IgD-negative memory B cell (primary cell): ENCODE measurements at regions not wholly inside any gene's neighbourhood (a gene's known extent, or its start where the extent isn't known, plus 50 kb on each side); places are given as distances from the start of the nearest gene placed in this dataset.

Experiments
- H3K27ac Mint-ChIP-seq, 3 donors: one replicate each; pipeline ENCODE4 v1.8.0; 2020 to 2022; ENCODE audit warnings: mild to moderate bottlenecking in 3 of 3, mixed read lengths in 3 of 3, moderate library complexity in 1 of 3
- H3K27me3 Mint-ChIP-seq: one replicate; pipeline ENCODE4 v1.8.0; 2021; ENCODE audit warnings: mixed read lengths
- H3K36me3 Mint-ChIP-seq: one replicate; pipeline ENCODE4 v1.8.0; 2020; ENCODE audit warnings: mild to moderate bottlenecking, mixed read lengths
- H3K4me1 Mint-ChIP-seq, 3 donors: one replicate each; pipeline ENCODE4 v1.8.0; 2020 to 2022; ENCODE audit warnings: mixed read lengths in 3 of 3, mild to moderate bottlenecking in 1 of 3
- H3K4me3 Mint-ChIP-seq, 4 donors: one replicate each; pipeline ENCODE4 v1.8.0; 2020 to 2022; ENCODE audit warnings: mild to moderate bottlenecking in 4 of 4, mixed read lengths in 4 of 4, moderate library complexity in 3 of 4
- H3K9me3 Mint-ChIP-seq, 3 donors: one replicate each; pipeline ENCODE4 v1.8.0; 2020 to 2021; ENCODE audit warnings: mixed read lengths in 3 of 3, mild to moderate bottlenecking in 1 of 3

- peaks cover 28% of the 10 kb centered on the region for H3K27me3 Mint-ChIP-seq
- no peak overlapping the region for H3K4me3 Mint-ChIP-seq
Measured at GRCh38 chr2:8568543-8569302, 113.1 kb upstream of the ID2 start.

DNA sequence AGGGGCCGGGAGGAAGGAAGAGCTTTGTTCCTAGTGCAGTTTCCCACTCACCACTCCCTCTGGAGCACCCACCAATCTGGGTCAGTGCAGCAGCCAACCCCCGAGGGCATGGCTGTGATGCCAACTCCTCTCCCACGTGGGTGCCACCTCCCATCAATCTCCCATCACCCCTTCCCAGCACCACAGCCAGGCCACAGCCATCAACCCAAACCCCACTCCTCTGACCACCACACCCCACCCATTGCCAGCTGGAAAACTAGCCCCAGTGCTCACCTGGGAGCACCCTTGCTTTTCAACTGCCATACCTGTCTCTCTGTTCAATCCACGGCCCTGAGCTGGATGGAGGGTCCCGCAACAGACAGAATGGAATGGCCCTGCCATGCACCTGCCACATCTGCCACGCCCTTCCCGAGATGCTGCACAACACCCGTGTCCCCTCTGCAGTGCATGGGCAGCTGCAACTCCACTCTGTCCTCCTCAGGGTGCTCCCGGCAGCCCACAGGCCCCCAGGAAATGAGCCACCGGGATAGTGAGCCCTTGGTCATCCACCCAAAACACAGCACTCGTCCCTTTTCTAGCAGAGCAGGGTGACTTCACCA lies 112.4 kb upstream of the ID2 start:
- Mint-ChIP-seq H3K36me3 (peaks cover 3% of the 10 kb centered on the region), H3K27ac (peak overlapping the region in 1 of 3 donors; percentile 84), H3K9me3 (no peaks in the 10 kb centered on the region), H3K4me3 (no peak overlapping the region), H3K27me3 (peaks cover 35% of the 10 kb centered on the region), H3K4me1 (peaks cover 11 to 20% (median 11%) of the 10 kb centered on the region in 3 donors)

More at GRCh38 chr2:8568543-8569302, 113.1 kb upstream of the ID2 start:
- Mint-ChIP-seq H3K27ac (peak overlapping the region in 1 of 3 donors; percentile 84), H3K36me3 (peaks cover 4% of the 10 kb centered on the region), H3K9me3 (no peaks in the 10 kb centered on the region), H3K4me1 (peaks cover 5 to 14% (median 5%) of the 10 kb centered on the region in 3 donors)

- Mint-ChIP-seq H3K4me3 (peak overlapping the region in 1 of 4 donors; percentile 21), H3K4me1 (peaks cover 18 to 30% (median 21%) of the 10 kb centered on the region in 3 donors), H3K9me3 (no peaks in the 10 kb centered on the region), H3K27ac (no peak overlapping the region), H3K36me3 (peaks cover 3% of the 10 kb centered on the region), H3K27me3 (peaks cover 45% of the 10 kb centered on the region)
Measured at GRCh38 chr2:8570637-8571036, 111.2 kb upstream of the ID2 start.

DNA sequence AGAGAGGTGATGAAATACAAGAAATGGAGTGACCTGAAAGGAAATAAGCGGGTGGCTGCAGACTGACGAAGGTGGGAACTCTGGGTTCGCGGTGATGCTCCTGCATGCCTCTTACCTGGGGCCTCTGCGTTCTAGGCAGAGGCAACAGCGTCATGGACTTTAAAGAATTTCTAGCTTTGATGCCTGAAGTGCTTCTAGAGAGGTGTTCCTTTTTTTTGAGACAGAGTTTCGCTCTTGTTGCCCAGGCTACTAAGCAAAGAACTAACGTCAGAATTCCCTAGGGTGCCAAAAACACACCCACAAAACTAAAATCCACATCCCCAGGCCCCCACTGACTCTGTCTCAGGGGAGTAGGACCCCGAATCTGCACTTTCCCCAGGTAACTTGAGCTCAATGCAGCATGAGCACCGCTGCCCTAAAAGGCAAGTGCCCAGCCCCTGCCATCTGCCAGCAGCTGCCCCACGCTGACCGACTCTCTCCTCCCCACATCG lies 110.5 kb upstream of the ID2 start:
- Mint-ChIP-seq H3K27me3 (peaks cover 49% of the 10 kb centered on the region), H3K27ac (peak overlapping the region; percentile 3 to 85 (median 43)), H3K36me3 (peaks cover 3% of the 10 kb centered on the region), H3K4me3 (peak overlapping the region in 2 of 4 donors; percentile 8 to 81), H3K9me3 (peaks cover 0 to 2% (median 0%) of the 10 kb centered on the region in 3 donors), H3K4me1 (peaks cover 23 to 37% (median 26%) of the 10 kb centered on the region in 3 donors)

- H3K4me3 Mint-ChIP-seq: peak overlapping the region in 1 of 4 donors; percentile 81
- peaks cover 50% of the 10 kb centered on the region for H3K27me3 Mint-ChIP-seq
- H3K4me1 Mint-ChIP-seq: peaks cover 29 to 43% (median 32%) of the 10 kb centered on the region in 3 donors
- peaks cover 3% of the 10 kb centered on the region for H3K36me3 Mint-ChIP-seq
- peak overlapping the region in 2 of 3 donors; percentile 43 to 85 for H3K27ac Mint-ChIP-seq
- H3K9me3 Mint-ChIP-seq: peaks cover 0 to 2% (median 2%) of the 10 kb centered on the region in 3 donors
Measured at GRCh38 chr2:8571792-8572499, 109.9 kb upstream of the ID2 start.

- Mint-ChIP-seq H3K4me3 (peak overlapping the region in 2 of 4 donors; percentile 54 to 65), H3K4me1 (peaks cover 34 to 47% (median 36%) of the 10 kb centered on the region in 3 donors), H3K27ac (peak overlapping the region in 2 of 3 donors; percentile 12 to 15), H3K27me3 (peaks cover 51% of the 10 kb centered on the region), H3K9me3 (peaks cover 0 to 2% (median 2%) of the 10 kb centered on the region in 3 donors), H3K36me3 (peaks cover 3% of the 10 kb centered on the region)
Measured at GRCh38 chr2:8572712-8573233, 109.1 kb upstream of the ID2 start.

DNA sequence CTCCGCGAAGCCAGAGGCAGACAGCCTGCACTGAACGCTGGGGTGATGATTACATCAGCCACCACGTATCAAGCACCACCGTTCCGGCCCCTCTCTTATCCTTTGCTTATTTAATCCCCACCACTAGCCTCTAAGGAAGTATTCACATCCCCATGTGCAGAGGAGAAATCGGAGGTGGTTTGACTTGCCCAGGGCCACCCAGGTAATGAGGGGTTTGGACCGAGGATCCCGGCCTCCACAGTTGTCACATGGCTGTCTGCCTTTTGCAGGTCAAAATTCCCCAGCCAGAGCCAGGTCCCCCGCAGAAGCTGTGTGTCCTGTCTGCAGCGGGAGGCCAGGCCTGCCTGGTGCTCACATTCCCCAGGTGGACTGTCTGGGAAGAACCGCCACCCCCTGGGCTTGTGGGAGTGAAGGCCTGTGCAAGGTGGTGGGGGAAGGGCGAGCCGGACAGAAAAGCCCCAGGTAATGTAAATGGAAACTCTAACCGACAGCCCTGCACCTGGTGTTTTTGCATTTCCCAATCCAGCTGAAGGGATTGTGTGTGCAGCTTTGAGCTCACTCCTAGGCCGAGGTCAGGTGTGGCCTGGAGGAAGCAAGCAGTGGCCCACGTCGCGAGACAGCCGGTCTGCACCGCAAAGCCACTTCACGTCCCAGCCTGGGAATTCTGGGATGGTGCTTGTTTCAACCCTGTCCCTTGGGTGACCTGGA lies 108.5 kb upstream of the ID2 start:
- H3K4me3 Mint-ChIP-seq: peak overlapping the region in 2 of 4 donors; percentile 54 to 65
- H3K4me1 Mint-ChIP-seq: peaks cover 37 to 51% (median 41%) of the 10 kb centered on the region in 3 donors
- peaks cover 51% of the 10 kb centered on the region for H3K27me3 Mint-ChIP-seq
- peaks cover 0 to 2% (median 2%) of the 10 kb centered on the region in 3 donors for H3K9me3 Mint-ChIP-seq
- peak overlapping the region in 2 of 3 donors; percentile 12 to 47 for H3K27ac Mint-ChIP-seq
- peaks cover 3% of the 10 kb centered on the region for H3K36me3 Mint-ChIP-seq

- Mint-ChIP-seq H3K27me3 (peaks cover 51% of the 10 kb centered on the region), H3K36me3 (peaks cover 3% of the 10 kb centered on the region), H3K4me1 (peaks cover 41 to 56% (median 45%) of the 10 kb centered on the region in 3 donors), H3K9me3 (peaks cover 0 to 2% (median 2%) of the 10 kb centered on the region in 3 donors), H3K27ac (peak overlapping the region in 2 of 3 donors; percentile 47 to 64), H3K4me3 (peak overlapping the region in 3 of 4 donors; percentile 19 to 93 (median 91))
Measured at GRCh38 chr2:8573942-8574195, 108.0 kb upstream of the ID2 start.

DNA sequence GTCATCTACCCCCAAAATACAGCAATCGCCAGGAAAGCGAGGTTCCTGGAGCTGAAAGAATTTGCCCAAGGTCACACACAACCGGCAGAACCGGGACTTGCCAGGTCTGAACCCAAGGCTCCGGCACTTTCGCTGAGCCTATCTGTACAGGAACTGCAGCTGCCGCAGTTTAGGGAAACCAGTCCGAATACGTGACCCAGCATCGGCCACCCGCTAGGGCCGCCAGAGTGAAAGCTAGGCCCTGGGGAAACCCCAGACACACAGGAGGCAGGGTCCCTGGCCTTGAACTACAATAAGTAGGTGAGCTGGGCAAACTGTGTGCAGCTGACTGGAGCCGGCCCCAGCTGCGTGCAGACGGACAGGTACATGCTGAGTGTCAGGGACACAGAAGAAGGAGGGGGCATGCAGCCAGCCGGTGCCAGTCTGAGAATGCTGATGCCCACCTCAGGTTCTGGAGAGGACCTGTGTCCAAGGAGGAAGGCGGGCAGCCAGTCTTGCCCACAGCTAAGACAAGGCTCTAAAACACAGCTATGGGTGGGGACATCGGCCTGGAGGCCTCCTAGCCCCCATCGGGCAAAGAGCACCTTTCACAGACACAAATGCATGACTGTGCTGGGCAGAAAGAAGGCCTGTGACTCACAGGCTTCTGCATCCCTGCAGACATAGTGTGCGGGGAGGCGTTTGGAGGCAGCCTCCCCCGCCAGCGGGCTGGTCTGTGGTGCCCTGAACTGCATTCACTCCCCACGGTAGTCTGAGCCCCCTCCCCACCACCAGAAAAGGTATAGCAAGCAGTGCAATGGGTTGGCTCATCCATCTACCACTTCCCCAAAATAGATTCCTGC lies 107.4 kb upstream of the ID2 start:
- Mint-ChIP-seq H3K9me3 (peaks cover 0 to 2% (median 2%) of the 10 kb centered on the region in 3 donors), H3K4me1 (peaks cover 45 to 61% (median 45%) of the 10 kb centered on the region in 3 donors), H3K27me3 (peaks cover 50% of the 10 kb centered on the region), H3K27ac (peak overlapping the region in 2 of 3 donors; percentile 47 to 64), H3K4me3 (peak overlapping the region; percentile 19 to 93 (median 76)), H3K36me3 (peaks cover 3% of the 10 kb centered on the region)

DNA sequence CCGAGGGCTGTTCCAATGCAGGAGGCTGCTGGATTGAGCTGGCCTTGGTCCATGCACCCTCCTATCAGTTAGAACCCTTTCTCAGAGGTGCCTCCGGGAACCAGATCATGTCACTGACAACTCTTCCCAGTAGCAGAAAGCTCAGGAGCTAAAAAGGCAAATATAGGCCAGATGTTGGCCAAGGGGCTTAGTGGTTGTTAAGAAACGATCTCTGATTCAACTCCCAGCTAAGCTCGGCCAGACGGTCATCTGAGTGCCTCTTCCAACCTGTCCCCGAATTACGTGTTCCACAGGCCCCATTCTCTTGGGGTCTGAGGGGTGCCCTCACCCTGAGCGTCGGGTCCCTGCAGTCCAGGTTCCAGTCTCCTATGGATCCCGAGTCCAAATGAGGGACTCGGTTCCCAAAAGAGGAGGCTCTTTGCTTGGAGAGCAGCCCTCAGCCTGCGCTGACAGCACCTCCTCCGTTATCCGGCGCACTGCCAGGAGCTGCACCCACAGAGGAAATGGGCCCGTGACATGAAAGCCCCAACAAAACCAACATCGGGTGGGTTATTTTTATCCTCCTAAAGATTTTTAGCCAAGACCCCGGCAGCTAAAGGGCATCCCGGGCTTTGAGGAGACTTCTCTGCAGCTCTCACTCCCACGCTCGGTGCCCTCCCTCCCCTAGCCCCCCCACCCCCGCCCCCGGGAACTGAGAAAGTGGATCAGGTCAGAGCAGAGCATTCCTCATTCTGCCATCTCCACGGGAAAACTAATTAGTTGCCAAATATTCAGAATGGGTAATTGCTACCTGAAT lies 106.6 kb upstream of the ID2 start:
- H3K27me3 Mint-ChIP-seq: peaks cover 46% of the 10 kb centered on the region
- H3K4me1 Mint-ChIP-seq: peaks cover 47 to 63% (median 50%) of the 10 kb centered on the region in 3 donors
- peaks cover 0 to 2% (median 2%) of the 10 kb centered on the region in 3 donors for H3K9me3 Mint-ChIP-seq
- H3K4me3 Mint-ChIP-seq: peak overlapping the region; percentile 41 to 88 (median 74)
- H3K36me3 Mint-ChIP-seq: peaks cover 3% of the 10 kb centered on the region
- peak overlapping the region in 2 of 3 donors; percentile 50 to 71 for H3K27ac Mint-ChIP-seq

- Mint-ChIP-seq H3K36me3 (peaks cover 3% of the 10 kb centered on the region), H3K9me3 (peaks cover 0 to 2% (median 2%) of the 10 kb centered on the region in 3 donors), H3K4me3 (peak overlapping the region in 3 of 4 donors; percentile 10 to 93 (median 46)), H3K27ac (peak overlapping the region in 2 of 3 donors; percentile 5 to 71), H3K4me1 (peaks cover 52 to 65% (median 57%) of the 10 kb centered on the region in 3 donors), H3K27me3 (peaks cover 45% of the 10 kb centered on the region)
Measured at GRCh38 chr2:8575834-8576423, 105.9 kb upstream of the ID2 start.

GRCh38 chr2:8576525-8577167 lies 105.2 kb upstream of the ID2 start:
- Mint-ChIP-seq H3K4me3 (peak overlapping the region in 3 of 4 donors; percentile 10 to 93 (median 11)), H3K27me3 (peaks cover 40% of the 10 kb centered on the region), H3K36me3 (peaks cover 2% of the 10 kb centered on the region), H3K9me3 (peaks cover 0 to 2% (median 2%) of the 10 kb centered on the region in 3 donors), H3K27ac (peak overlapping the region; percentile 17 to 69 (median 45)), H3K4me1 (peaks cover 46 to 60% (median 58%) of the 10 kb centered on the region in 3 donors)
